HEK293 (cell line): ENCODE measurements at regions not wholly inside any gene's neighbourhood (a gene's known extent, or its start where the extent isn't known, plus 50 kb on each side); places are given as distances from the start of the nearest gene placed in this dataset.

Source experiments
- CTCF ChIP-seq: fragments of 450-650 bp; formaldehyde crosslinking; IDR thresholded peaks from 2 replicates; pipeline ENCODE4 v1.5.1; 2016; ENCODE audit warnings: missing biosample characterization, missing genetic modification characterization
- IKZF3 ChIP-seq: fragments of 450-650 bp; IDR thresholded peaks from 2 replicates; pipeline ENCODE4 v1.5.0; 2018; ENCODE audit warnings: missing biosample characterization, mild to moderate bottlenecking, missing genetic modification characterization, moderate library complexity
- SP2 ChIP-seq: fragments of 450-650 bp; formaldehyde crosslinking; IDR thresholded peaks from 2 replicates; pipeline ENCODE4 v1.5.1; 2016; ENCODE audit warnings: missing biosample characterization, missing genetic modification characterization
- TCF7L2 ChIP-seq: IDR thresholded peaks from 2 replicates; pipeline ENCODE4 v1.6.1; 2011; ENCODE audit warnings: low read depth, mild to moderate bottlenecking, inconsistent platforms, low read length, moderate library complexity, borderline replicate concordance
- YY1 ChIP-seq: fragments of 450-650 bp; formaldehyde crosslinking; IDR thresholded peaks from 2 replicates; pipeline ENCODE4 v1.5.1; 2018; ENCODE audit warnings: missing biosample characterization, missing genetic modification characterization
- ZBTB17 ChIP-seq: fragments of 450-650 bp; formaldehyde crosslinking; IDR thresholded peaks from 2 replicates; pipeline ENCODE4 v1.5.1; 2016; ENCODE audit warnings: missing biosample characterization, missing genetic modification characterization
- ZNF2 ChIP-seq: fragments of 450-650 bp; formaldehyde crosslinking; IDR thresholded peaks from 2 replicates; pipeline ENCODE4 v1.5.1; 2016; ENCODE audit warnings: missing biosample characterization, missing genetic modification characterization
- ZNF23 ChIP-seq: fragments of 450-650 bp; formaldehyde crosslinking; IDR thresholded peaks from 2 replicates; pipeline ENCODE4 v1.5.1; 2016; ENCODE audit warnings: missing biosample characterization, missing genetic modification characterization, borderline replicate concordance
- ZNF274 ChIP-seq, 2 experiments: fragments of 200-500 bp in 1 of 2; fragments of 450-650 bp in 1 of 2; sonication (Bioruptor generic) in 1 of 2; formaldehyde crosslinking in 1 of 2; IDR thresholded peaks; 2 replicates each; pipeline versions ENCODE4 v1.5.1 to v1.6.1; 2014 to 2016; ENCODE audit warnings: borderline replicate concordance in 1 of 2, inconsistent platforms in 1 of 2, low read length in 1 of 2, missing biosample characterization in 1 of 2, missing genetic modification characterization in 1 of 2

- TF ChIP-seq ZNF274 (IDR thresholded peaks at IDR 0.05; ENCODE audit: low read length) (no peak), ZNF274 (tag by site-specific recombination; IDR thresholded peaks at IDR 0.05; ENCODE audit: borderline replicate concordance) (no peak), IKZF3 (tag by site-specific recombination) (no peak), CTCF (tag by site-specific recombination) (no peak), YY1 (no peak), ZNF23 (tag by site-specific recombination) (no peak), TCF7L2 (no peak), ZBTB17 (tag by site-specific recombination) (no peak), ZNF2 (tag by site-specific recombination) (no peak), SP2 (tag by site-specific recombination) (no peak)
Measured at GRCh38 chr6:154619146-154619545, 108.7 kb upstream of the CNKSR3 start.
